ENCODE measurements at regions not wholly inside any gene's neighbourhood (a gene's known extent, or its start where the extent isn't known, plus 50 kb on each side); places are given as distances from the start of the nearest gene placed in this dataset.

DNA sequence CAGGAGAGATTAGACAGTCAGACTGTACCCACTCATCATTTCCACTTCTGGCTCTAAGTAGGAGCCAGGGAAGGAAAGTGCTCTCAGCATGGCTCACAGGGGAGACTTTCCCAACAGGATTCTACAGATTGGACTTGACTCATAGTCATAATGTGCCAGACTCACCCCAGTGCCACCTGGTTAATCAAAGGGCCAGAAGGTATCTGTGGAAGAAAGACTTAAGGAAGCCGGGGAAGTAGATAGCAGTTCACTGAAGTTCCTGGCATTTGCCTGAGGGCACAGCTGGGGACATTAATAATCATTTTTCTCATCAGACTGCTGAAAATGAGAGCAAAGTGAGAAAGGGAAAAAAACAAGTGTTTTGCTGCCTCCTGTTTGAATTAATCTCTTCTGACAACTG is 717.5 kb downstream of the TUSC7 start:
- DNase-seq = no peak

DNA sequence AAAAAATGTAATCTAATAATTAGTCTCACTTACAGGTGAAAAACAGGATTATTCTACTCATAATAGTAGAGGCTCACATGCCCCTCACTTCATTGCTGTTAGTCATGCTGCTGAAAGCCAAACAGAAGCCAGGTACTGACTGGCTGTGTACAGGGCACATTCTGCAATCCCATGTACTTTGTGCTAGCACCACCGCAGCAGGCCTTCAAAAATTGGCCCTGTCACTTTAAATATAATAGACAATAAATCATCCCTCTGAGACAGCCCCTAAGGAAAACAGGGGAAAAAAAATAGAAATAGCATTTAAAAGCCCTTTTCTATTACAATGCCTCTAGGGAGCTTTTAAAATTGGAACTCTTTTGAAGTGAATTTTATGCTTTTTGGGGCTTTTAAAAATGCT is 723.8 kb downstream of the TUSC7 start:
- DNase-seq = no peak

DNA sequence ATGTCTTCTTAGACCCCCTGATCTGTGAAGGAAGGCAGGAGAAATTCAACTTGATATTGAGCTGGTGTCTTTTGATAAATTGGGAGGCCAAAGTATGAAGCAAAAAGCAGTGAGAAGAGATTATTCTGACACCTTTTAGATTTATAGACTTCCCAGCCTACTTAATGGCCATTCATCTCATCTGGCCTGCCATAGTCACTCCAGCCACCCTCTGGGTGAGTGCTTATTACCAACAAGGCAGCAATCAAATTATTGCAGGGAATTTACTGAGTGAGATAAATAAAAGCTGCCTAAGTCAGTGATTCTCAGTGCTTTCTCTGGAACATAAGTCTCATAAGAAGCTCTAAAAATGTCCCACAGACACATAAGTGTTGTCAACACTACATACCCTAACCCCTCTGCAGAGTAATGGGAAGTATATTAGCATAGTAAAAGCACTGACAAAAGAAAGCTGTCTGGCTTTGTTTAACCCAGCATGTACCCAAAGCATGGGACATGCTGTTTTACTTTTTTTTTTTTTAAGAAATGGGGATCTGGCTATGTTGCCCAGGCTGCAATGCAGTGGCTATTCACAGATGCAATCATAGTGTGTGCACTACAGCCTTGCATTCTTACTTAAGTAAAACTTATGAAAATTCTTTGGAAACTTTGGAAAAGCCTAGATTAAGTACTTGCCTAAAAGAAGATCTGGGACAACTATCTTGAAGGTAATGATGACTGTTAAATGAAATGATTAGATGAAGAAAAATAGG is 725.3 kb downstream of the TUSC7 start:
- DNase-seq = no peak

GRCh38 chr3:117435506-117435905 is 725.9 kb downstream of the TUSC7 start:
- no peak for DNase-seq

- peak; percentile 90 for DNase-seq
Measured at GRCh38 chr3:117439812-117440211, 730.2 kb downstream of the TUSC7 start.

DNA sequence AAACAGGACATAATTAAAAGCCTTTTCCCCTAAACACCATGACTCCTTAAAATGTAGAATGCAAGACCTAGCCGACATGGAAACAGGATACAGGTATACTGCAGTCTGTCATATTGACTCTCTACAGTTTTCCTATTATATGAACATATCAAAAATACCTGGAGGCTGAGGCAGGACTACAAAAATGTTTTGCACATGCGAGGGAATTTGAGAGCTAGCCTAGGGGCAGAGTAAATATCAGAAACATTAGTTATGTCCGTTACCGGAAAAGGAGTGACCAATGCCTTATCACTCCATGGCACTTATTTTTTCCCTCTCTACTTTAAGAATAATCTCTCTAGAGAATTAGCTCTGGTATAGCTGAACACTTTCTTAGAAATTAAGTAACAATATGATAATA is 732.3 kb downstream of the TUSC7 start:
- no peak for DNase-seq

GRCh38 chr3:117442566-117442965 is 733.0 kb downstream of the TUSC7 start:
- no peak for DNase-seq

GRCh38 chr3:117443014-117443413 is 733.4 kb downstream of the TUSC7 start:
- DNase-seq = no peak

DNA sequence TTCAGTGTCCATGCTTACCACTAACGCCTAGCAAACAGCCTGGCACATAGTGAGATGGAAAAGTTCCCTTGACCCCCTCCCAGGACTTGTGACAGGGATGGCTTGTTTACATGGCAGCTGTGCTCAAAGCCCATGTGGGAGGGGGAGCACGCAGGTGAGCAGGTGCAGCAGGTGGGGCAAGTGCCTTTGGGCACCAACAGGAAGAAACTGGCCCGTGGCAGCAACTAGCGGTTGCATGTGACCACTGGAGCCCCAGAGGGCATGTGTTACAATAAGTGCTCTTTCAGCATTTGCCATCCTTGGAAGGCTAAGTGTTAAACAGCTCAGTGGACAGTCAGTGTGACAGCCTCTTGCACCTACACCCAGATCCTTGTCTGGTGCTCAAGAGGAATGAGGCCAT is 734.6 kb downstream of the TUSC7 start:
- no peak for DNase-seq

DNA sequence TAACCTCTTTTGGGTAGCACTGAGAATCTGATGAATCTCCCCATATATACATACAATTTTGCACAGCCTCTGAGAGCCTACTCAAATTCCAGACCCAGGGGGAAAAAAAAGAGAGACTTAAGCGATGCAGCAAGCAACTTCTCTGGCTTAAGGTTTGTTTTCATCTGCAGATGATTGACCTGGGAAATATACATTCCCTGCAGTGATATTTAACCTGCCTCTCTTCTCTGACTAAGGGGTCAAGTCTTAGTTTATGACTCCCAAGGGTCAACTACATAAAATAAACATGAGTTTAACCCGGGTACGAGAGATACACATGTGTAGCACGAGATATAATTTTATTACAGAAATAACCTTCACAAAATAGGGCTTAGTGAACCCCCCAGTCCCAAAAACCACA is 737.8 kb downstream of the TUSC7 start:
- DNase-seq = no peak

GRCh38 chr3:117450026-117450425 is 740.4 kb downstream of the TUSC7 start:
- no peak for DNase-seq

DNA sequence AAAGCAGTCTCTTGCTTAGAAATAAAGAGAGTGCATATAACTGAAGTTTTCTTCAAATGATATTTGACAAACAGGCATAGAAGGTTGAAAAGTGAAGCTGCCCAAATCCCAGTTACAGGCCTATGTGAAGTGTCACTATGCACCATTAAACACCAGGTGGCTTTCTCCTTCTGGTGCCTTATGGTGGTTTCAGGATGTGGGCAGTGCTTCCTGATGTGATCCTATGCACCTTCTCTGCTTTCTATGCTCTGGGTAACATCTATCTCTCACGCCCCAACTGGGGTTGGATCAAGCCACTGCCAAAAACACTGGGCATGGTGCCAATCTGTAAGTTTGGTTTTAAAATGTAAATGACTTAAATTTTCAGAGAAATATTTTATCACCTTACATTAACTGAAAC is 744.7 kb downstream of the TUSC7 start:
- DNase-seq = no peak

DNA sequence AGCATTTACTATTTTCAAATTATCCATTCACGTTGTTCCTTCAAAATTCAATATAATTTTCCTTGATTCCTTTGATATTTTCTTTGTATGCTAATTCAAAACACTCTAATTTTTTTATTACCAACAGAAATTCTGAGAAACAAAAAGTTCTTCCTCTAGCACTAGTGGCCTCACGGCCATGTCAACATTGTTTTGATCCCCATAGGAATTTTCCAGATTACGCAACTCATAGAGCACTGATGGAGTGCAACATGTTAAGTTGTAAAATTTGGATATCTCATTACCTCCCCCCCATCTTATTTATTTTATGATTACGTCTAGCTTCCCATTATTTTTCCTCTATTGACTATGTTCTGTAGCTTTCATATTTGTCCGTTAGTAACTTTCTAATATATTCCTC is 745.3 kb downstream of the TUSC7 start:
- no peak for DNase-seq

DNA sequence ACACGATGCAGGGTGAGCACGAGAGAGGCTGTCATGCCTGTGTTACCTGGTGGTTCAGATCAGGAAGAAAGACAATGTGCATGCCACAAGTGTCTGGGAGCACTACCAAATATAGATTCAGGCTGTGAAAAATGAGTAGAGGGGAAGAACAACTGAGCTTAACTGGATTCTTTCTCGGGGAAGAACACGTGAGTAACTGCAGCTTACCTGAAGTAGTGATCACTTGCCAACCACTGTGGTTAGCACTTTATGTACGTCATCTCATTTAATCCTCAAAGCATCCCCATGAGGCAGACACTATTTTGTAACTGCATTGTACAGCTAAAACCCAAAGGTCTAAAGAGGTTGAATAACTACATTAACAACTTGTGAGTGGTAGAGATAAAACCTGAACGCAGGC is 746.2 kb downstream of the TUSC7 start:
- no peak for DNase-seq

DNA sequence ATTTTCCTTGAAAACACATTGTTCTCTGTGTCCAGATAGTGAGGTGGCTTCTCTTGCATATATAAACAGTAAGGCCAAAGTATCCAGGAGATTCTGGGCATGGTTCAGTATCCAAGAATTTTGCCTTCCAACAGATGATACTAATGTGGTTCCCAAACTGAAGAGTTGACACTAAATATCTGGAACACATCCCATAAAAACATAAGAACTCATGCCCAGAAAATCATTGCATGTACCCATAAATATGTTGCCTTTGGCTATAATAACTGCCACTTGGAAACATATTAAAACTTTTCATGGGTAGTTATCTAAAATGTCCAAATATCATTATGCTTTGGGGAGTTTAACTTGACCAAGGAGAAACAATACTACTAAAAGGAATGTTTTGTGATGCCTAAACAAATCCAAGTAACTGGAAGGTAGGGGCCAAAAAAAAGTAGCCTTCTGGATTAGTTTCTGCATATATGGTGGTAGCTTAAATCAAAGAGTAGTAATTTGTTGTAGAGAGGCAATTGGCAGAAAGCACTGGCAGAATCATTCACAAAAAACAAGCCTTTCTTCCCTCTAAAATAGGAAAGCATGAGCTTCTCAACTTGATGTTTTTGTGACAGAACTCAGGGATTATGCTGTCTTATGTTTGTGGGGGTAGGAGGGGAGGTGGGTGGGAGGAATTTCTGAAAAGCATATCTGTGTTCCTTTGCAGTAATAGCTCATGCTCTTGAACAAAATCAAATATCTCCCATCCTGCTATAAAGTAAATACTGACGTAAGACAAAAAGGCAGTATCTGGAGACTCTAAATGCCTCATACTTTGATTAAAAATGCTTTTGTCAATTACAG is 753.9 kb downstream of the TUSC7 start:
- DNase-seq = no peak

GRCh38 chr3:117471831-117472230 is 762.3 kb downstream of the TUSC7 start:
- DNase-seq = no peak

- peak; percentile 25 for DNase-seq
Measured at GRCh38 chr3:117473981-117474538, 764.5 kb downstream of the TUSC7 start.

DNA sequence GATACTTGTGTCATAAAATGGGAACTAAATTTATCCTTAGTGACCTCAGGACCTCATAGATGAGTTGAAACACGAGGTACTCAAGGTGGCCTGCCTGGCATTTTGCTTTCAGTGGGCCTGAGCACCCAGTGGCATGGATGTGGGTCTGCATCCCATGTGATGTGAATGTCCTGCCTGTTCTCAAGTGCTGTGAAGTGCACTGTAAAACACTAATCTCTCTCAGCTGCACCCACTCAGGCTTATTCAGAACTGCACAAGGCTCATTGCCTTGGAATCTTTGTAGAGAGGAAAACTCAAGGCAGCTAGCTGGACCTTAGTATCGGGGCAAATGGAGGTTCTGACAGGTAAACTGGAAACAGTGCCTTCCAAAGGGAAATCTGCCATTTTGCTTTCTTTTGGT is 767.0 kb downstream of the TUSC7 start:
- no peak for DNase-seq

DNA sequence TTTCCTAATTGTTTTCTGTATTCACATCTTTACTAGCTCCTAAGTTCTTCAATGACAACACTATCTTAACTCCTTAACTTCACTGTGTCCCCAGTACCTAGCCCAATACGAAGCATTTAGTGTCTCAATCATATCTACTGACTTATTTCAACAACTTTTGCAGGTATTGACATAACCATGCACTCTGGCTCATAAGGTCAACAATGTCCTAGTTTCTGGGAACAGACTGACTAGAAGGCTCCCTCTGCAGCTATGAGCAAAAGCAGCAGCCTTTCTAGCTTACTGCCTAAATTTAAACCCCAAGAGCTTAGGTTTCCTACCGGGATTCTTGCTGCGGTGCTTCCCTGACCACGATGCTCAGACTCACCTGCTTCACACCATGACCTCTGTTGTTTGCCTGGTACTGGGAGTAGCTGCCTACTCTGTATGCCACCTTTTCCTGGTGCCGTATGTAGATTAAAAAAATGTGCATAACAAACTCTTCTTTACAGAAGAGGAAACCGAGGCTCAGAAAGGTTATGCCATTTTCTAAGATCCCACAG is 767.7 kb downstream of the TUSC7 start:
- DNase-seq = no peak

DNA sequence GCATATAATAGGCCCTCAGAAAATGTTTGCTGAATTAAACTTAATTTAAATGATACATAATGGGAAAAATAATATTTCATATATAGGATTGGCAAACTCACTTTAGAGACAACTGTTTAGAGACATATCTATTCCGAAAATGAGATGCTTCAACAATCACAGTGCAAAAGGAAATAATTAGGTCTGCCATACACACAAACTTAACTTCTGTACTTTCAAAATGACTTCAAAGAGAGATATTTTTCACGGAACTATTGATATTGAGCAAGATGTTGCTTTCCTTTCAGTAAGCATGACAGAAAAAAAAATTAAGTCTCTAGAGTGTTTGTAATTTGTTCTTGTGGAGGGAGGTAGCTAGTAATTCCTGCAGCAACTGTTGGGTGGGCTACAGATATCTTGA is 769.5 kb downstream of the TUSC7 start:
- DNase-seq = no peak

- no peak for DNase-seq
Measured at GRCh38 chr3:117480525-117480924, 770.9 kb downstream of the TUSC7 start.

DNA sequence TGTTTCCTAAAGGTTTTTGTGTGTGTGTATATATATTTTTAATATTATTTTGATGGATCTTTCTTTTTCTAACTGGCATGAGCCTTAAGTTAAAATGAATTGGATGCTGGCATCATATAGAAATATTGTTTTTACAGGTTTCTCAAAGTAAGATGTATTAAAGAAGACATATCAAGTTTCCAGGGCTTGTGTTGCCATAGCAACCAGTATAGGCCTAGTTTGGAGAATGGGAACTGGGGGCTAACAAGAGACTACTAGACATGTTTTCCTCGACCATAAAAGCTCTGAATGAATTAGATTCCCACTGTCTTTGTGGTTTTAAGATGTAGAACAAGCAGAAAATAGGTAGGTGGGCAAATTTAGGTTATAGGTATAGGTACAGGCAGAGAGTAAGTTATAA is 771.4 kb downstream of the TUSC7 start:
- DNase-seq = no peak

GRCh38 chr3:117483839-117484238 is 774.3 kb downstream of the TUSC7 start:
- no peak for DNase-seq

DNA sequence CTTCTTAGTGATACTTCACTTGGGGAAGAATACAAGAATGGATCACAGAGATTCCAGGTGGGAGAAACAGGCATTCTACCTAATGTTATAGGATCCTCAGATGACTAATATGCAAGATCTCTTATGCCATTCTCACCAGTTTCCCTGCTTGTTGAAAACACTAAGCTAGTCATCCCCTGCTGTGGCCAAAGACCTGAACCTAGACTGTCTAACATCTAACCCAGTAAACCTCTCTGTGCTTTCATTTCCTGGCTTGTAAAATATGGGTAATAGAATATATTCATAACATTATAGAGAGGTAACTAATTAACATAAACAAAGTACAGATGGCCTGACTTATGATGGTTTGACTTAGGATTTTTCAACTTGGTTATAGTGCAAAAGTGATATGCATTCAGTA is 776.3 kb downstream of the TUSC7 start:
- DNase-seq = no peak
